GM10248 (cell line): ENCODE measurements at regions not wholly inside any gene's neighbourhood (a gene's known extent, or its start where the extent isn't known, plus 50 kb on each side); places are given as distances from the start of the nearest gene placed in this dataset.
"Not testable (repeated sequence)": the region's sequence is repeated elsewhere in the genome, so short reads cannot be mapped to it uniquely, and the experiment has no call there.

Experiments
- CTCF ChIA-PET: fragments of 300-600 bp; sonication (Branson Sonifier 250); formaldehyde crosslinking; extraction: SDS; loops from one replicate; lab custom pipeline; 2021; ENCODE audit warnings: antibody characterized with exemption; lab: Yijun Ruan, JAX
- POLR2A ChIA-PET: fragments of 350-650 bp; sonication (Branson Sonifier 250); formaldehyde crosslinking; extraction: SDS; loops from one replicate; lab custom pipeline; 2020; ENCODE audit warnings: antibody characterized with exemption; lab: Yijun Ruan, JAX
- DNase-seq: peaks from one replicate; pipeline ENCODE4 v3.0.0; 2012; ENCODE audit errors: extremely low spot score
- TF ChIP-seq, protein P1 (sequence below): IDR thresholded peaks from 2 replicates; pipeline ENCODE4 v1.5.1; 2012; ENCODE audit warnings: mild to moderate bottlenecking, low read depth; ENCODE audit errors: extremely low read depth, missing control alignments, control extremely low read depth

DNA sequence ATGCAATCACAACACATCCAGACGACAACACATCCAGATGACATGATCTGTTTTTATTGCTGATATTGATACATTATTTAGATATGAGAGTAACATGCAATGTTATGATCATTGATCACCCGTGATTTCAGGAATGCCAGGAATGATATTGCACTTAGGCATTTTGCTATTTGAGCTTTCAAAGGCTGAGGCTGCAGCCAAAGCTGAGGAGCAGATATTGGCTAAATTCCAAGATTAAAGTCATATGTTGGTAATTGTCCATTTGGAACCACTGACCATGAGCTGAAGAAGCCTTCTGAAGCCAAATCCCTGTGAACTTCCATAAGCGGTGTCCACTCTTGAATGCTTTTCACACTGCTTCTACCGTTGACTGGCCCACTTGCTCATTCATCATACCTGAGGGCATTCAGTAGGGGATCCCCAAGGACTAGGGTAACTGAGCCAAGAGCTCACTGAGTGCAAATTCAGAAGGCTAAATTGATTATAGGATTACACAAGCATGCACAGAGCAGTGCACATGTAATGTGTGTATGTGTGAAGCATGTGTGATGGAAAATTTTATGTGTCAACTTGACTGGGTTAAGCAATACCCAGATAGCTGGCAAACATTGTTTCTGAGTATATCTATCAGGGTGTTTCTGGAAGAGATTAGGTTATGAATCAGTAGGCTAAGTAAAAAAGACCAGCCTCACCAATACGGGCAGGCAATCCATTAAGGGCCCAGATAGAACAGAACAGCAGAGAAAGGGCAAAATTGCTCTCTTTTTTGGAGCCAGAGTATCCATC, 92.1 kb upstream of the PLAAT1 start:
- ChIA-PET POLR2A (no interaction called here), CTCF (interaction anchor here (1.4 kb wide), 1 partner anchor 10 kb away, joined by 3 read pairs; no protein-coding TSS in a partner anchor)
- TF ChIP-seq, protein P1, sequence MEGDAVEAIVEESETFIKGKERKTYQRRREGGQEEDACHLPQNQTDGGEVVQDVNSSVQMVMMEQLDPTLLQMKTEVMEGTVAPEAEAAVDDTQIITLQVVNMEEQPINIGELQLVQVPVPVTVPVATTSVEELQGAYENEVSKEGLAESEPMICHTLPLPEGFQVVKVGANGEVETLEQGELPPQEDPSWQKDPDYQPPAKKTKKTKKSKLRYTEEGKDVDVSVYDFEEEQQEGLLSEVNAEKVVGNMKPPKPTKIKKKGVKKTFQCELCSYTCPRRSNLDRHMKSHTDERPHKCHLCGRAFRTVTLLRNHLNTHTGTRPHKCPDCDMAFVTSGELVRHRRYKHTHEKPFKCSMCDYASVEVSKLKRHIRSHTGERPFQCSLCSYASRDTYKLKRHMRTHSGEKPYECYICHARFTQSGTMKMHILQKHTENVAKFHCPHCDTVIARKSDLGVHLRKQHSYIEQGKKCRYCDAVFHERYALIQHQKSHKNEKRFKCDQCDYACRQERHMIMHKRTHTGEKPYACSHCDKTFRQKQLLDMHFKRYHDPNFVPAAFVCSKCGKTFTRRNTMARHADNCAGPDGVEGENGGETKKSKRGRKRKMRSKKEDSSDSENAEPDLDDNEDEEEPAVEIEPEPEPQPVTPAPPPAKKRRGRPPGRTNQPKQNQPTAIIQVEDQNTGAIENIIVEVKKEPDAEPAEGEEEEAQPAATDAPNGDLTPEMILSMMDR, result no peak
- no peak for DNase-seq

DNA sequence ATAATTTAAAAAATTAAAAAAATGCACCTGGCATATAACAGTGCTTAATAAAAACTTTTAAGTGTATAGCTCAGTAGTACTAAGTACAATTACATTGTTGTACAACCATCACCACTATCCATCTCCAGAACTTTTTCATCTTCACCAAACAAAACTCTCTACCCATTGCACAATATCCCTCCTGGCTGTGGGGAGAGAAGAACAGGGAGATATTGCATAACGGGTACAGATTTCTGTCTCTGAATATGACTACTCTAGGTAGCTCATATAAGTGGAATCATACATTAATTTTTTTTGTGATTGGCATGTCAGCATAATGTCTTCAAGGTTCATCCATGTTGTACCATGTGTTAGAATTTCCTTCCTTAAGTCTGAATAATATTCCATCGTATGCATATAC, 91.0 kb upstream of the PLAAT1 start:
- ChIA-PET CTCF (interaction anchor here (1.4 kb wide), 1 partner anchor 8 kb away, joined by 3 read pairs; no protein-coding TSS in a partner anchor), POLR2A (no interaction called here)
- TF ChIP-seq, protein P1, result no peak
- no peak for DNase-seq

DNA sequence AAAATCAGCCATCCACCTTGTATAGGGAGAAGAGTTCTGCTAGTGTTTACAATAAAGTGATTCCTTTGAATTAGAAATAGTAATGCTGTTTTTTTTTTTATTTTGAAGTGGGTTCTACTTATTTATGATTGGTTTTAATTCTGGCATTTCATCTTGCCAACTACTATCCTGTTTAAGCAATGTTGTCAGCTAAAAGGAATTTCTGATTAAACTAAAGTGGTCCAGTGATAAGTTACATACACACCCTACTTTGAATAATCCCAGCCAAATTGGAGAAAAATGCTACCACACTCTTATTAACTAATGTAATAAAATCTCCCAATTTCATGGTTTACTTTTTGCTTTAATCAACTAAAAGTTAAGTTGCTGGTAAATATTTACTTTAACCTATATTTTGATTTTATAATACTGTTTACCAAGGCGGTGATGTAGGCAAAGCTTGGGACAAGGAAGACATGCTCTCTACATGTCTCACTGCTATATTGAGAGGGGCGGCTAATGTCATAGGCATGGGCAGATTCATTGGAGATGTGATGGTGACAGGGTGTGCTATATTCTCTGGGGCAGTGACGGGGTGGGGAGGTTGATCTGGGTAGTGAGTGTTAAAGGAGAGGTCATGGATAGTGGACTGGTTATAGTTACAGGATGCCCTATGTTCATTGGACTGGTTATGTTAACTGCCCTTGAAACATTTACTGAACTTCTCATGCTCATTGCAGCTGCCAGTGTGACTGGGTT, 85.8 kb upstream of the PLAAT1 start:
- CTCF ChIA-PET, POLR2A ChIA-PET, DNase-seq: not testable (repeated sequence)

DNA sequence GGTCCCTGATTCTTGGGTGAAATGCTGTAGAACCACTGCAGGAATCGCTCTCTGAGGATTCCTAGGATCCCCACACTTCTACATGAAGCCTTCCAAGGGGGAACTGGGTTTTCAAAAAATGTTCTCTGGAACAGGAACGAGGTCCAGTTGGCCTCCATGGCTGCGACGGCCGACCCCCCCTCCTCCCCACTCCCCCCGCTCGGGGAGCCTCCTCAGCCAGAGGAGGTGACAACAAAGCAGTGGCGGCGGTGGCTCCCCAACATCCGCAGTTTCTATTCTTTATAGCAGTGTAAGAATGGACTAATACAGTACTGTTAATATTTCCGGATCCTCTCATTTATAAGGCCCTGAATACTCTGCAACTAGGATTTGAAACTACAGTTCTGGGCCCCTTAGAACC, 84.0 kb upstream of the PLAAT1 start:
- peak; percentile 1 for DNase-seq
- ChIA-PET CTCF (interaction anchor here (1.2 kb wide), 1 partner anchor 17 kb away, joined by 3 read pairs; no protein-coding TSS in a partner anchor), POLR2A (no interaction called here)
- TF ChIP-seq, protein P1, result no peak

DNA sequence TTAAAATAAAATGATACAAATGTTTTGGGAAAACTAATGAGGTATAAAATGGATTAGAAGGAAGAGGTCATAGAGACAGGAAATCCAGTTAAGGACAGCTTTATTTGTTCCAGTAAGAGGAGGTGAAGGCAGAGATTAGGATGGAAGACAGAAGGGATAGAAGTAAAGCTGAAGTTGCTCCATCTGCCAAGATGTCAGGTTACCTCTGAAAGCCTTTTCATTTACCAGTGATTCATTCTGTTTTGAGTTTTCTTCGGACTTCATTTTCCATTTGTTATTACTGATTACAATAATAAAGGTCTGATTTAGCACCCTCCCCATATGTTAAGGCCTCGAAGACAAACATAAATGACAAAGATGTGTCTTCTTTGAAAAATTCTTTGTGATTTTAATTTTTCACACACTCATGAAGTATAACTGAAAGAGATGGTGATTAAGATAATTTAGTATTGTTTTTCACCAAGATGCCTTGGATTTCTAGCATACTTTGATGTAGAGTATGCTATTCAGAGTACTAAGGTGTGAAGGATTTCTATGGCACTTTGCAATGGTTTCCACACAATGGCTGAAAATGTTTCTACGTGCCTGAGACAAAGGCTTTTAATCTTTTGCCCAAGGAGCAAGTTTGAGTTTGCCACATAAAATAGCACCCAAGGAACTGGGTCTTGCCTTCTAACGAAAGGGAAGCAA, 75.4 kb upstream of the PLAAT1 start:
- no peak for DNase-seq
- POLR2A ChIA-PET, result no interaction called here
- TF ChIP-seq, protein P1, result no peak
- CTCF ChIA-PET, result no interaction called here

DNA sequence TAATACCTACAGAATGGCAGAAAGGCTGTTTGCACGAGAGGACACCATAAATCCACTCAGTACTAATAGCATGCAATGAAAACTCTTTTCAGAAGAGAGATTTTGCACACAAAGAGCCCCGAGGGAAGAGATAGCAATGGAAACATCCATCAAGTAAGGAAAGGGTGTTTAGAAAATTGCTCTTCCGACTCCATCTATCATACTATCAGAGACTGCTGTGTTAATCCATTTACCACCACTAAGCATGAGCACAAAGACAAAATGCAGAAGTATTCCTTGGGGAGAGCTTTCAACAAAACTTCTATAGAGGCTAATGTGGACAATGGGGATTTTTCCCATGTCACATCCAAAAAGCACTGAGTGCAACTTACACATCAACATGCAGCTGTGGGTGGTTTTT, 72.1 kb upstream of the PLAAT1 start:
- DNase-seq, result peak; percentile 0
- POLR2A ChIA-PET, result no interaction called here
- TF ChIP-seq, protein P1, result no peak
- CTCF ChIA-PET, result no interaction called here
